Colonic mucosa (tissue), 4 donors: ENCODE measurements at regions not wholly inside any gene's neighbourhood (a gene's known extent, or its start where the extent isn't known, plus 50 kb on each side); places are given as distances from the start of the nearest gene placed in this dataset.

Experiments
- DNase-seq: peaks from one replicate; pipeline ENCODE4 v3.0.0-alpha.2; 2020
- H3K27ac ChIP-seq: fragments of 200-600 bp; one replicate; pipeline ENCODE4 v1.8.0; 2021
- H3K27me3 ChIP-seq: fragments of 200-600 bp; one replicate; pipeline ENCODE4 v1.8.0; 2021
- H3K36me3 ChIP-seq: fragments of 200-600 bp; one replicate; pipeline ENCODE4 v1.8.0; 2021
- H3K4me1 ChIP-seq: fragments of 200-600 bp; one replicate; pipeline ENCODE4 v1.8.0; 2021; ENCODE audit warnings: mild to moderate bottlenecking
- H3K4me3 ChIP-seq: fragments of 200-600 bp; one replicate; pipeline ENCODE4 v1.8.0; 2021
- H3K9ac ChIP-seq, 2 donors: one replicate each; pipeline ENCODE4 v1.7.0; 2013; ENCODE audit warnings: control low read depth in 2 of 2, low read depth in 2 of 2, low read length in 2 of 2
- H3K9me3 ChIP-seq: fragments of 200-600 bp; one replicate; pipeline ENCODE4 v1.8.0; 2021
- intact Hi-C: fragments of 100-400 bp; cut with DNase I; formaldehyde crosslinking; loops from one replicate; pipeline ENCODE4 v1.14.1; 2022
- TF ChIP-seq, protein P1 (sequence below): fragments of 200-600 bp; IDR thresholded peaks from one replicate; pipeline ENCODE4 v1.8.0; 2022; ENCODE audit warnings: antibody characterized with exemption, mild to moderate bottlenecking
- donor health status: healthy.
- donor health status: DM: no; HTN: no; CAD: no.
- donor health status: DM: no; HTN: no; CAD: no.

DNA sequence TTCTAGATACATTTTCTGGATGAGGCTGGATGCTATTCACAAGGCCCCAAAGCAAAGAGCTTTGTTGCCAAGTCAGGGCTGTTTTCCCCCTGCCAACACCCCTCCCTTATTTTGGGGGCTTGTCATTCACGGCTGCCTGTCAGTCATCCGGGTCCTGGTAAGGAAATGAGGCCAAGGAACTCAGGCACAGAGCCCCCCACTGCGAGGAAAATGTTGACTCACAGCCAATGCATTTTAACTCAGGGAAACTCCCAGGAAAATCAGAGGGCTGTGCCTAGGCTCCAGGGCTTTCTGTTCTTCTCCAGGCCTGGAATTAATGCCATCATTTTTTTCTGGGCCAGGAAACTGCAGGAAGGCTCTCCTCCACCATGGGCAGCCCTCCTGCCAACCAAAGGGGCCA lies 241.1 kb downstream of the SMAD2 start:
- Histone ChIP-seq H3K9ac (no peak overlapping the region), H3K27ac (no peak overlapping the region), H3K4me1 (no peaks in the 10 kb centered on the region), H3K27me3 (no peaks in the 10 kb centered on the region), H3K4me3 (no peak overlapping the region), H3K9me3 (no peaks in the 10 kb centered on the region), H3K36me3 (no peaks in the 10 kb centered on the region)
- intact Hi-C loops: no loop called here
- TF ChIP-seq, protein P1, sequence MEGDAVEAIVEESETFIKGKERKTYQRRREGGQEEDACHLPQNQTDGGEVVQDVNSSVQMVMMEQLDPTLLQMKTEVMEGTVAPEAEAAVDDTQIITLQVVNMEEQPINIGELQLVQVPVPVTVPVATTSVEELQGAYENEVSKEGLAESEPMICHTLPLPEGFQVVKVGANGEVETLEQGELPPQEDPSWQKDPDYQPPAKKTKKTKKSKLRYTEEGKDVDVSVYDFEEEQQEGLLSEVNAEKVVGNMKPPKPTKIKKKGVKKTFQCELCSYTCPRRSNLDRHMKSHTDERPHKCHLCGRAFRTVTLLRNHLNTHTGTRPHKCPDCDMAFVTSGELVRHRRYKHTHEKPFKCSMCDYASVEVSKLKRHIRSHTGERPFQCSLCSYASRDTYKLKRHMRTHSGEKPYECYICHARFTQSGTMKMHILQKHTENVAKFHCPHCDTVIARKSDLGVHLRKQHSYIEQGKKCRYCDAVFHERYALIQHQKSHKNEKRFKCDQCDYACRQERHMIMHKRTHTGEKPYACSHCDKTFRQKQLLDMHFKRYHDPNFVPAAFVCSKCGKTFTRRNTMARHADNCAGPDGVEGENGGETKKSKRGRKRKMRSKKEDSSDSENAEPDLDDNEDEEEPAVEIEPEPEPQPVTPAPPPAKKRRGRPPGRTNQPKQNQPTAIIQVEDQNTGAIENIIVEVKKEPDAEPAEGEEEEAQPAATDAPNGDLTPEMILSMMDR: no peak
- no peak for DNase-seq

DNA sequence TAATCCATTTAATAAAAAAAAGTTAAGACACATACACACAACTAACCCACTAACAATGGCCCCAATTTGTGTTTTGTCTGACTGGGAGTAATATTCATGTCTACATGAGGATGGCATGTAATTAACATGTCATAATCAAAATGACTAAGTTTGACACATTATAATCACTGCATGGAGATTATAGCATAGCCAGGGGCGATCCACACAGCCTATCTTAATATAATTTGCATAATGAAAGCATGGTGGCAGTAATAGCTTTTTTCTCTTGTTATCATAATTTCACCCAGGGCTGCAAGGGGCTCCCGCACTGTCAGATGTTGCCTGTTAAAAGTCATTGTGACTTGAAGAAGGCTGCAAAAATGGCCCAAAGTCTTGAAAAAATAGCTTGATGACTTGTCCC lies 243.7 kb downstream of the SMAD2 start:
- intact Hi-C loops: no loop called here
- DNase-seq: no peak
- Histone ChIP-seq H3K27ac (no peak overlapping the region), H3K4me3 (no peak overlapping the region), H3K9ac (no peak overlapping the region), H3K36me3 (no peaks in the 10 kb centered on the region), H3K9me3 (no peaks in the 10 kb centered on the region), H3K27me3 (no peaks in the 10 kb centered on the region), H3K4me1 (no peaks in the 10 kb centered on the region)
- TF ChIP-seq, protein P1: no peak

DNA sequence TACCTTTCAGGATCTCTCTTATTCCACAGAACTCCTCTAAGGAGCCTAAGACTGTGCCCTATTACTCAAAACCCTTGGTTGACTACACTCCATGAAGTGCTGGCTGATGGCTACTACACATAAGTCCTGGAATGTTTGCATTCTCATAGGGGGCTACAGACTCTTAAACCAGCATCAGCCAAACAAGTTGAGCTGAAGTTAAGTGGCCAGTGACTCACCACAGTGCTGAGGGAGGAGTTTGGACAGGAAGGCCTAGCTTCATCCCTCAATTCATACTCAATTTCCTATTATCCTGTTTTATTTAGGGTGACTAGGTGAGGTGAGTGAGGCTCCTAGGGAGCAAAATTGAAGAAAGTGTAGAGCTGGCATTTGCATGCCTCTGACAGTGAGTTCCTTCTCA lies 246.7 kb downstream of the SMAD2 start:
- intact Hi-C loops: no loop called here
- no peak for DNase-seq
- H3K36me3 ChIP-seq: no peaks in the 10 kb centered on the region
- H3K9me3 ChIP-seq: no peaks in the 10 kb centered on the region
- H3K27me3 ChIP-seq: no peaks in the 10 kb centered on the region
- TF ChIP-seq, protein P1: no peak
- H3K4me1 ChIP-seq: no peaks in the 10 kb centered on the region
- H3K27ac ChIP-seq: no peak overlapping the region
- H3K9ac ChIP-seq: no peak overlapping the region
- H3K4me3 ChIP-seq: no peak overlapping the region

DNA sequence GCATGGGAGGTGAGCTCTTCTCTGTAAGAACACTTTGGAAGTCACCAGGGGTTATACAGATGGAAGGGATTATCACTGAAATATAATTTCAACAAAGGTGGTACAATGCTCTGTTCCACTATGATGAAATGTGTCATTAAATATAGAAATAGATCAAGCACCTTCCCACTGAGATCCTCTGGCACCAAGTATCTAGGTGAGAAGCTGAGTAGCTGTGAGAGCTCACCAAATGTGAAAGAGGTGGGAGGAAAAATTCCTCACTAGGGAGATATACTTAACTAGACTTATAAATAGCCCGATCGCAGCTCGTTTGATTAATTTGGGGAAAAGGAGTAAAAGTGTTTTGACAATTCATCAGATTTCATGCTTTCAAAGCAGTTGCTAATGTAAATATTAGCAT lies 247.6 kb downstream of the SMAD2 start:
- Histone ChIP-seq H3K9me3 (no peaks in the 10 kb centered on the region), H3K4me1 (no peaks in the 10 kb centered on the region), H3K27me3 (no peaks in the 10 kb centered on the region), H3K36me3 (no peaks in the 10 kb centered on the region), H3K27ac (no peak overlapping the region), H3K9ac (no peak overlapping the region), H3K4me3 (no peak overlapping the region)
- intact Hi-C loops: no loop called here
- TF ChIP-seq, protein P1: no peak
- DNase-seq: no peak

DNA sequence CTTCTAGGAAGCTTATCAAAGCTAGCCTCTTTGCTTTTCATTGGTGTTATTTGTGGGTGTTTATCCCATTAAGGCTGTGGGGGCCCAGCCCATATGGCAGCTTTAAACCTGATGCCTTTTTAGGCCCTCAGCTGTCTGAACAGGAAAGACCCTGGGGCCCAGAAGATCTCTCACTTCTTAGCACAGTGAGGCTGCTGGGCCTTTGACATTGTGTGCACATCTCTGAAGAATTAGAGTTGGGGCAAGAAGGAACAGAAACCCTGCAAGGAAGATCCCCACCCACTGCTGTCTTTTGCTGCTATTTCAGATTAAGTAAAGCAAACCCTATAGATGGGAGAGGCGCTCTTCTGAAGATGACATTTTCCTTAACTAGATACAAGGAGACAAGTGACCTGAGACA lies 250.0 kb downstream of the SMAD2 start:
- H3K36me3 ChIP-seq: no peaks in the 10 kb centered on the region
- H3K4me3 ChIP-seq: no peak overlapping the region
- DNase-seq: no peak
- H3K27ac ChIP-seq: no peak overlapping the region
- no peaks in the 10 kb centered on the region for H3K9me3 ChIP-seq
- intact Hi-C loops: no loop called here
- no peak overlapping the region for H3K9ac ChIP-seq
- H3K4me1 ChIP-seq: no peaks in the 10 kb centered on the region
- TF ChIP-seq, protein P1: no peak
- H3K27me3 ChIP-seq: no peaks in the 10 kb centered on the region

DNA sequence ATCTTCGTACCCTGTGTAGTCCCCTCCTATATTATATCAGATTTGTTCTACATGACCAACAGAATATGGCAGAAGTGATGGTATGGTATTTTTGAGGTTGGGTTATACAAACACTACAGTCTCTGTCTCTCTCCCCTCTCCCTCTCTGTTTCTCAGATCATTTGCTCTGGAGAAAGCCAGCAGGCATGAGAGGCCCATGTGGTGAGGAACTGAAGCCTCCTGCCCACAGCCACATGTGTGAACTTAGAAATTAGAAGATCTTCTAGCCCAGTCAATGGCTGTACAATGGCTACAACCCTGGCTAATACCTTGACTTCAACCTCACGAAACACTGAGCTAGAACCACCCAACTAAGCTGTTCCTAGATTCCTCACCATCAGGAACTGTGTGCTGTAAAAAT lies 250.6 kb downstream of the SMAD2 start:
- Histone ChIP-seq H3K27me3 (no peaks in the 10 kb centered on the region), H3K27ac (no peak overlapping the region), H3K9ac (no peak overlapping the region), H3K36me3 (no peaks in the 10 kb centered on the region), H3K9me3 (no peaks in the 10 kb centered on the region), H3K4me3 (no peak overlapping the region), H3K4me1 (no peaks in the 10 kb centered on the region)
- intact Hi-C loops: no loop called here
- DNase-seq: no peak
- TF ChIP-seq, protein P1: no peak
